ENCODE measurements at regions not wholly inside any gene's neighbourhood (a gene's known extent, or its start where the extent isn't known, plus 50 kb on each side); places are given as distances from the start of the nearest gene placed in this dataset.

- ATAC-seq (no peak), DNase-seq (no peak)
- Histone ChIP-seq H3K27ac (no peak overlapping the region), H3K27me3 (ENCODE audit: insufficient read depth in 3 of 3, low read length in 2 of 3) (no peaks in the 10 kb centered on the region), H3K4me1 (no peaks in the 10 kb centered on the region), H3K36me3 (ENCODE audit: insufficient read depth in 1 of 2, low read depth in 1 of 2) (no peaks in the 10 kb centered on the region), H3K9me3 (no peaks in the 10 kb centered on the region), H3K4me3 (no peak overlapping the region)
- TF ChIP-seq, protein P1, sequence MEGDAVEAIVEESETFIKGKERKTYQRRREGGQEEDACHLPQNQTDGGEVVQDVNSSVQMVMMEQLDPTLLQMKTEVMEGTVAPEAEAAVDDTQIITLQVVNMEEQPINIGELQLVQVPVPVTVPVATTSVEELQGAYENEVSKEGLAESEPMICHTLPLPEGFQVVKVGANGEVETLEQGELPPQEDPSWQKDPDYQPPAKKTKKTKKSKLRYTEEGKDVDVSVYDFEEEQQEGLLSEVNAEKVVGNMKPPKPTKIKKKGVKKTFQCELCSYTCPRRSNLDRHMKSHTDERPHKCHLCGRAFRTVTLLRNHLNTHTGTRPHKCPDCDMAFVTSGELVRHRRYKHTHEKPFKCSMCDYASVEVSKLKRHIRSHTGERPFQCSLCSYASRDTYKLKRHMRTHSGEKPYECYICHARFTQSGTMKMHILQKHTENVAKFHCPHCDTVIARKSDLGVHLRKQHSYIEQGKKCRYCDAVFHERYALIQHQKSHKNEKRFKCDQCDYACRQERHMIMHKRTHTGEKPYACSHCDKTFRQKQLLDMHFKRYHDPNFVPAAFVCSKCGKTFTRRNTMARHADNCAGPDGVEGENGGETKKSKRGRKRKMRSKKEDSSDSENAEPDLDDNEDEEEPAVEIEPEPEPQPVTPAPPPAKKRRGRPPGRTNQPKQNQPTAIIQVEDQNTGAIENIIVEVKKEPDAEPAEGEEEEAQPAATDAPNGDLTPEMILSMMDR (IDR thresholded peaks at IDR 0.05): no peak
- intact Hi-C loops (cut with DNase I): no loop called here
- WGBS, 3 donors: 49 to 50% (median 50%) methylated on average over 3 of the region's 3 CpGs
Observed at GRCh38 chr16:52906281-52906680, 146.4 kb downstream of the CHD9NB start.

- Histone ChIP-seq H3K4me3 (no peak overlapping the region), H3K27ac (no peak overlapping the region), H3K4me1 (no peaks in the 10 kb centered on the region), H3K9me3 (no peaks in the 10 kb centered on the region), H3K36me3 (ENCODE audit: insufficient read depth in 1 of 2, low read depth in 1 of 2) (no peaks in the 10 kb centered on the region), H3K27me3 (ENCODE audit: insufficient read depth in 3 of 3, low read length in 2 of 3) (no peaks in the 10 kb centered on the region)
- no peak for DNase-seq
- TF ChIP-seq, protein P1 (IDR thresholded peaks at IDR 0.05): no peak
- WGBS, 3 donors: 78 to 88% (median 84%) methylated on average over 5 of the region's 5 CpGs
- ATAC-seq: no peak
- intact Hi-C loops (cut with DNase I): no loop called here
Observed at GRCh38 chr16:52896478-52897164, 156.1 kb downstream of the CHD9NB start.

DNA sequence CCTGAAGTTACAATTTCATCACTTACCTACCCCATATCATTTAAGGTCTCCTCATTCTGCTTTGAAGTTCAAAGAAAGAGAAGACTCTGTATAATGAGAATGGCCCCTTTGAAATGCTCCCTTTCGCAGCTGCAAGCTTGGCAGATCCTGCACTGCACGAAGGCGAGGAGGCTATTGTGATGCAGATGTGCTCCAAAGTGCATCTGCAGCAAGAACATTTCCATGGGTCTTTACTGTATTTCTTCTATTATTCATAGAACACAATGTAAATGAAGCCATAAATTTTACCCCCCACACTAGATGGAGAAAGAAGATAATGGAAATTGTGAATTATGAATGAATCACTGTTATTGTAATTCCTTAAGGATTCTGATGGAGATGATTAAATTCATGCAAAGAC is 178.7 kb downstream of the CHD9NB start:
- H3K4me1 ChIP-seq: no peaks in the 10 kb centered on the region
- no peak for ATAC-seq
- intact Hi-C loops (cut with DNase I): no loop called here
- no peaks in the 10 kb centered on the region for H3K36me3 ChIP-seq (ENCODE audit: insufficient read depth in 1 of 2, low read depth in 1 of 2)
- H3K4me3 ChIP-seq: no peak overlapping the region
- H3K27me3 ChIP-seq (ENCODE audit: insufficient read depth in 3 of 3, low read length in 2 of 3): no peaks in the 10 kb centered on the region
- H3K27ac ChIP-seq: no peak overlapping the region
- H3K9me3 ChIP-seq: no peaks in the 10 kb centered on the region
- DNase-seq: no peak
- TF ChIP-seq, protein P1 (IDR thresholded peaks at IDR 0.05): no peak
- WGBS, 3 donors: 50 to 70% (median 61%) methylated on average over 3 of the region's 3 CpGs

- Histone ChIP-seq H3K27ac (no peak overlapping the region), H3K27me3 (ENCODE audit: insufficient read depth in 3 of 3, low read length in 2 of 3) (no peaks in the 10 kb centered on the region), H3K4me1 (no peaks in the 10 kb centered on the region), H3K9me3 (no peaks in the 10 kb centered on the region), H3K36me3 (ENCODE audit: insufficient read depth in 1 of 2, low read depth in 1 of 2) (no peaks in the 10 kb centered on the region), H3K4me3 (no peak overlapping the region)
- 26 to 47% (median 31%) methylated on average over 7 of the region's 7 CpGs for WGBS, 3 donors
- DNase-seq: no peak
- ATAC-seq: no peak
- intact Hi-C loops (cut with DNase I): no loop called here
- TF ChIP-seq, protein P1 (IDR thresholded peaks at IDR 0.05): no peak
Observed at GRCh38 chr16:52872731-52873130, 180.0 kb downstream of the CHD9NB start.

DNA sequence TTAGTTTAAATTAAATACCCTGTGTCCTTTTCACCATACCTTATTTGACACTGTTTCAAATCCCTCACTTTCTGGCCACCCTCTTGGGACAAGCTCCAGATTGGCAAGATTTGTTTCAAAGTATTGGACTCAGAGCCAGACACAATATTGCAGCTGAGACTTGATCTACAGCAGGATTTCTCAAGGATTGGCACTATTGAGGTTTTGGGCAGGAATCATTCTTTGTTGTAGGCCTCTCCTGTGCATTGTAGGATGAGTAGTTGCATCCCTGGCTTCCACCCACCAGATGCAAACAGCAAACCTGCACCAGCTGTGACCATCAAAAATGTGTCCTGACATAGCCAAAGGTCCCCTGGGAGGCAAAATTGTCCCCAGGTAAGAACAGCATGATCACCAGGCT is 181.2 kb downstream of the CHD9NB start:
- DNase-seq: no peak
- H3K9me3 ChIP-seq: no peaks in the 10 kb centered on the region
- TF ChIP-seq, protein P1 (IDR thresholded peaks at IDR 0.05): no peak
- no peak overlapping the region for H3K27ac ChIP-seq
- H3K4me3 ChIP-seq: no peak overlapping the region
- intact Hi-C loops (cut with DNase I): no loop called here
- H3K36me3 ChIP-seq (ENCODE audit: insufficient read depth in 1 of 2, low read depth in 1 of 2): no peaks in the 10 kb centered on the region
- H3K27me3 ChIP-seq (ENCODE audit: insufficient read depth in 3 of 3, low read length in 2 of 3): no peaks in the 10 kb centered on the region
- no peak for ATAC-seq
- H3K4me1 ChIP-seq: no peaks in the 10 kb centered on the region

All from psoas muscle (tissue), 7 donors.